Body of pancreas (tissue), 4 donors: ENCODE measurements at regions not wholly inside any gene's neighbourhood (a gene's known extent, or its start where the extent isn't known, plus 50 kb on each side); places are given as distances from the start of the nearest gene placed in this dataset.

Source experiments
- ATAC-seq: fragments of 150-250 bp; one replicate; pipeline ENCODE4 v1.9.1; 2016
- DNase-seq, 4 donors: peaks; one replicate each; pipeline ENCODE4 v3.0.0-alpha.2; 2019
- H3K27ac ChIP-seq, 4 donors: fragments of 200-600 bp; sonication (generic); 1 replicate in 3 of 4; 2 replicates in 1 of 4; pipeline versions ENCODE4 v1.5.1 to v1.6.1; 2016 to 2019; ENCODE audit warnings: mild to moderate bottlenecking in 1 of 4, mixed read lengths in 1 of 4, moderate library complexity in 1 of 4
- H3K27me3 ChIP-seq, 2 donors: fragments of 200-600 bp; sonication (generic); one replicate each; pipeline ENCODE4 v1.6.0; 2016; ENCODE audit warnings: mild to moderate bottlenecking in 1 of 2
- H3K36me3 ChIP-seq, 2 donors: fragments of 200-600 bp; sonication (generic); replicated peaks in 1 of 2; 2 replicates each; pipeline ENCODE4 v1.5.1; 2016; ENCODE audit warnings: low read depth in 2 of 2; ENCODE audit not compliant: insufficient read depth in 1 of 2
- H3K4me1 ChIP-seq: fragments of 200-600 bp; sonication (generic); one replicate; pipeline ENCODE4 v1.6.0; 2016
- H3K4me3 ChIP-seq, 2 donors: fragments of 200-600 bp; sonication (generic); 1 replicate in 1 of 2; 2 replicates in 1 of 2; pipeline ENCODE4 v1.5.1; 2016 to 2019
- H3K9me3 ChIP-seq, 3 donors: fragments of 200-600 bp; sonication (generic); 1 replicate in 2 of 3; 2 replicates in 1 of 3; pipeline ENCODE4 v1.5.1; 2016
- CTCF ChIP-seq, 7 experiments: fragments of 450-650 bp in 4 of 7; fragments of 200-600 bp in 3 of 7; sonication (generic) in 3 of 7; IDR thresholded peaks; one replicate each; pipeline ENCODE4 v1.5.1; 2016 to 2019; ENCODE audit warnings: antibody characterized with exemption in 7 of 7
- POLR2A ChIP-seq, 3 donors: fragments of 450-650 bp; IDR thresholded peaks; one replicate each; pipeline ENCODE4 v1.6.1; 2016; ENCODE audit warnings: antibody characterized with exemption in 3 of 3, mild to moderate bottlenecking in 2 of 3
- WGBS, 2 donors: methylation state at CpG; one replicate each; pipeline ENCODE4 v1.1.5; 2017; 5-methylcytosine and 5-hydroxymethylcytosine counted together
- intact Hi-C: fragments of 100-400 bp; cut with DNase I; formaldehyde crosslinking; loops from one replicate; pipeline ENCODE4 v1.15.1; 2023

DNA sequence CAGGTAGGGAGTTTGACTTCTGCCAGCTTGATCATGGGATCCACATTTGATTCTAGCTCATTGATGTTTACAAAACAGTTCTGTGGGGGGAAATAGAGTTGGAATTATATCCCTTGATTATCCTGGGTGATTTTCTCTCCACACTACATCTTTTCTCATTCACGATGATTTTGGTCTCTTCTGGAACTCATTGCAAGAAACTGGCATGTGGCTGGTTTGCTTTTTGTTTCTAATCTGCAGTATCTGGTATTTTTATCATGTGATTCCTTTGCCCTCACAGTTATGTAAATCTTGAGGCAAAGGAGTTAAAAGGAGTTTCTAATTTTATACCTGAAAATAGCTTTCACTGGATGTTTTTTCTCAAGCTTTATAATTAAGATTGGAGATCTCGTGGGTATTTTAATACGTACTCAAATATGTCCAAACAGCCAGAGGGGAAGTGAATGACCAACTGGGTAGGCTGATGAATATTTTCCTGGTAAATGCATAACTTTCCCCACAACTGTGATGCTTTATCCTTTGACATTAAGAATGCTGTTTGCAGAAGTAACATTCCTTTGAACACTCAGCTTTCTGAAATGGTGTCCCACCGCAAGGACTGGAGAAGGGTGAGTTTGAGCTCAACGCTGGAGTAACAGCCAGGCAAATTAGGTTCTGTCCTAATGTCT lies 502.9 kb upstream of the ZEB2 start:
- no peaks in the 10 kb centered on the region for H3K27me3 ChIP-seq
- H3K27ac ChIP-seq, result no peak overlapping the region
- 28 to 43% methylated on average over 5 of the region's 5 CpGs for WGBS, 2 donors
- H3K4me3 ChIP-seq, result no peak overlapping the region
- TF ChIP-seq POLR2A (IDR thresholded peaks at IDR 0.05) (no peak), CTCF (IDR thresholded peaks at IDR 0.05) (no peak)
- H3K4me1 ChIP-seq, result no peaks in the 10 kb centered on the region
- H3K9me3 ChIP-seq, result no peaks in the 10 kb centered on the region
- intact Hi-C loops, result no loop called here
- DNase-seq, result no peak
- peak; percentile 15 for ATAC-seq
- H3K36me3 ChIP-seq, result no peaks in the 10 kb centered on the region

- H3K27ac ChIP-seq, result no peak overlapping the region
- H3K27me3 ChIP-seq, result no peaks in the 10 kb centered on the region
- ATAC-seq (no peak), DNase-seq (no peak)
- H3K36me3 ChIP-seq, result no peaks in the 10 kb centered on the region
- TF ChIP-seq CTCF (IDR thresholded peaks at IDR 0.05) (no peak), POLR2A (IDR thresholded peaks at IDR 0.05) (no peak)
- WGBS, 2 donors, result 69 to 82% methylated on average over 2 of the region's 2 CpGs
- intact Hi-C loops, result no loop called here
- no peaks in the 10 kb centered on the region for H3K9me3 ChIP-seq
- no peaks in the 10 kb centered on the region for H3K4me1 ChIP-seq
- H3K4me3 ChIP-seq, result no peak overlapping the region
Observed at GRCh38 chr2:145021962-145022665, 502.2 kb upstream of the ZEB2 start.

DNA sequence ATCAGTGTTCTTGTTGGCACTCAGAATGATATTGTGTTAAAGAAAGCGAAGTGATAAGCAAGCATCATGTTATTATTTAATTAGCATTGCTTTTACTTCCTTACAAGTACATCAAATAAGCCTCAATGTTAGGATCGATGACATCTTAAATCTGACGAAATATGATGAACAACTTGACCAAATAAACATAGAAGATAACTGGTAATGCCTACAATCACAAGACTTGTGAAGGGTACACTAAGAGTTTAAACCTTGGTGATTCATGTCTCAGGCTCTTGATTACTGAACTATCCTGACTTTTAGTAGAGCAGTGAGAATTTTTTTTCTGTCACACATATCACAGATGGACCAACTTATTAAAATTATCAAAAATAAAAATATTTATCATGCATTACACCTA lies 500.8 kb upstream of the ZEB2 start:
- DNase-seq (no peak), ATAC-seq (no peak)
- Histone ChIP-seq H3K4me3 (no peak overlapping the region), H3K36me3 (no peaks in the 10 kb centered on the region), H3K27ac (no peak overlapping the region), H3K9me3 (no peaks in the 10 kb centered on the region), H3K27me3 (no peaks in the 10 kb centered on the region), H3K4me1 (no peaks in the 10 kb centered on the region)
- intact Hi-C loops, result no loop called here
- WGBS, 2 donors, result 90 to 92% methylated on average over 3 of the region's 3 CpGs
- TF ChIP-seq CTCF (IDR thresholded peaks at IDR 0.05), result no peak
- TF ChIP-seq POLR2A (IDR thresholded peaks at IDR 0.05), result no peak

- Histone ChIP-seq H3K4me1 (no peaks in the 10 kb centered on the region), H3K27ac (no peak overlapping the region), H3K27me3 (no peaks in the 10 kb centered on the region), H3K4me3 (no peak overlapping the region), H3K9me3 (no peaks in the 10 kb centered on the region), H3K36me3 (no peaks in the 10 kb centered on the region)
- ATAC-seq (no peak), DNase-seq (no peak)
- WGBS, 2 donors, result 86 to 89% methylated on average over 2 of the region's 2 CpGs
- intact Hi-C loops, result no loop called here
- TF ChIP-seq POLR2A (IDR thresholded peaks at IDR 0.05), result no peak
- no peak for TF ChIP-seq CTCF (IDR thresholded peaks at IDR 0.05)
Observed at GRCh38 chr2:145020139-145020538, 500.2 kb upstream of the ZEB2 start.

DNA sequence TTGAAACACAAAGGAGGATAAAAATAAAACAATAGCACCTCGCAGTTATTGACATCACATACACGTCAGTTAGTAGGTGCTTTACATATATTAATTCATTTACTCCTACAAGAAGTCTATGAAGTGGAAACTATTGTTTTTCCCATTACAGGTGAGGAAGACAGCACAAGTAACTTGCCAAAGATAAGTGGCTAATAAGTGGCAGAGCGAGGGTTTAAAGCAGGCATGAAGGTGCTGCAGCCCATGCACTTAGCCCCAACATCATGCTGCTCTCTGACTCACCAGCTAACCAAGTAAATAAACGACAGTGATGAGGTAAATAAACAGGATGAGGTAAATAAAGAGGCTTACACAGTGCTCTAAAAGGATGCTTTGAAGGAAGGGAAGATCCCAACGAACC lies 498.6 kb upstream of the ZEB2 start:
- Histone ChIP-seq H3K4me1 (no peaks in the 10 kb centered on the region), H3K9me3 (no peaks in the 10 kb centered on the region), H3K27ac (no peak overlapping the region), H3K4me3 (no peak overlapping the region), H3K27me3 (no peaks in the 10 kb centered on the region), H3K36me3 (no peaks in the 10 kb centered on the region)
- DNase-seq, result no peak
- TF ChIP-seq POLR2A (IDR thresholded peaks at IDR 0.05) (no peak), CTCF (IDR thresholded peaks at IDR 0.05) (no peak)
- intact Hi-C loops, result no loop called here
- 44 to 46% methylated on average over 5 of the region's 5 CpGs for WGBS, 2 donors
- no peak for ATAC-seq
